GM23338 (cell line): ENCODE measurements at regions not wholly inside any gene's neighbourhood (a gene's known extent, or its start where the extent isn't known, plus 50 kb on each side); places are given as distances from the start of the nearest gene placed in this dataset.

Experiments used
- ATAC-seq: fragments of 200-7000 bp; cut with Tn5 transposase; 3 replicates; pipeline ENCODE4 v1.9.1; 2020
- DNase-seq: peaks from one replicate; pipeline ENCODE4 v3.0.0-alpha.2; 2015; ENCODE audit warnings: low spot score
- H2AFZ ChIP-seq: fragments of 200-600 bp; sonication (generic); 2 replicates; pipeline ENCODE4 v1.8.0; 2016; ENCODE audit warnings: antibody characterized with exemption, mild to moderate bottlenecking, moderate library complexity
- H3F3A ChIP-seq: fragments of 200-600 bp; sonication (generic); replicated peaks from 2 replicates; pipeline ENCODE4 v1.8.0; 2017; ENCODE audit warnings: antibody characterized with exemption, mixed run types, low read depth
- H3K27ac ChIP-seq: fragments of 200-600 bp; sonication (generic); 2 replicates; pipeline ENCODE4 v1.6.1; 2016; ENCODE audit warnings: low read depth
- H3K27me3 ChIP-seq: fragments of 200-600 bp; sonication (generic); 2 replicates; pipeline ENCODE4 v1.8.0; 2016; ENCODE audit warnings: mild to moderate bottlenecking, mixed run types, moderate library complexity; ENCODE audit not compliant: insufficient read depth
- H3K36me3 ChIP-seq: fragments of 200-600 bp; sonication (generic); 2 replicates; pipeline ENCODE4 v1.8.0; 2016; ENCODE audit warnings: mild to moderate bottlenecking; ENCODE audit not compliant: insufficient read depth
- H3K4me1 ChIP-seq: fragments of 200-600 bp; sonication (generic); 2 replicates; pipeline ENCODE4 v1.8.0; 2016; ENCODE audit warnings: mild to moderate bottlenecking, moderate library complexity; ENCODE audit not compliant: insufficient read depth
- H3K4me2 ChIP-seq: fragments of 200-600 bp; sonication (generic); 2 replicates; pipeline ENCODE4 v1.7.1; 2017; ENCODE audit warnings: mixed run types
- H3K4me3 ChIP-seq: fragments of 200-600 bp; sonication (generic); 2 replicates; pipeline ENCODE4 v1.6.1; 2016; ENCODE audit warnings: mixed run types
- H3K79me2 ChIP-seq: fragments of 200-600 bp; sonication (generic); replicated peaks from 2 replicates; pipeline ENCODE4 v1.8.0; 2017; ENCODE audit warnings: mild to moderate bottlenecking; ENCODE audit not compliant: insufficient read depth
- H3K9me2 ChIP-seq: fragments of 200-600 bp; sonication (generic); 2 replicates; pipeline ENCODE4 v1.8.0; 2017; ENCODE audit not compliant: insufficient read depth
- H4K20me1 ChIP-seq: fragments of 200-600 bp; sonication (generic); replicated peaks from 2 replicates; pipeline ENCODE4 v1.8.0; 2017; ENCODE audit warnings: mild to moderate bottlenecking; ENCODE audit not compliant: insufficient read depth
- H3K27ac Mint-ChIP-seq: 2 replicates; pipeline ENCODE4 v1.8.0; 2020; ENCODE audit warnings: inconsistent platforms, mild to moderate bottlenecking, moderate library complexity, mixed read lengths
- H3K27me3 Mint-ChIP-seq: 3 replicates; pipeline ENCODE4 v1.8.0; 2022; ENCODE audit warnings: low read depth, mild to moderate bottlenecking, moderate library complexity, mixed read lengths, inconsistent platforms; ENCODE audit not compliant: insufficient read depth, poor library complexity
- H3K36me3 Mint-ChIP-seq: 3 replicates; pipeline ENCODE4 v1.8.0; 2021; ENCODE audit warnings: low read depth, mild to moderate bottlenecking, inconsistent platforms, moderate library complexity, mixed read lengths
- H3K4me1 Mint-ChIP-seq: 3 replicates; pipeline ENCODE4 v1.8.0; 2020; ENCODE audit warnings: mild to moderate bottlenecking, inconsistent platforms, mixed read lengths
- H3K4me3 Mint-ChIP-seq: 3 replicates; pipeline ENCODE4 v1.8.0; 2021; ENCODE audit warnings: moderate library complexity, mild to moderate bottlenecking, inconsistent platforms, mixed read lengths
- H3K9me3 Mint-ChIP-seq: 3 replicates; pipeline ENCODE4 v1.8.0; 2020; ENCODE audit warnings: moderate library complexity, mild to moderate bottlenecking, inconsistent platforms, mixed read lengths
- CREB1 ChIP-seq: fragments of 250-450 bp; sonication (Bioruptor Pico); IDR thresholded peaks from 2 replicates; pipeline ENCODE4 v1.5.0; 2020; ENCODE audit warnings: low read depth, mild to moderate bottlenecking, moderate library complexity
- EZH2 ChIP-seq: fragments of 200-600 bp; sonication (generic); IDR thresholded peaks from one replicate; pipeline ENCODE4 v1.8.0; 2017; ENCODE audit warnings: antibody characterized with exemption, mild to moderate bottlenecking, low read depth; ENCODE audit not compliant: unreplicated experiment
- EZH2phosphoT487 ChIP-seq: fragments of 200-600 bp; sonication (generic); IDR thresholded peaks from one replicate; pipeline ENCODE4 v1.8.1; 2018; ENCODE audit warnings: antibody characterized with exemption; ENCODE audit not compliant: unreplicated experiment
- JUNB ChIP-seq: IDR thresholded peaks from one replicate; pipeline ENCODE4 v1.6.1; 2016; ENCODE audit warnings: antibody characterized with exemption; ENCODE audit not compliant: unreplicated experiment
- NANOG ChIP-seq: IDR thresholded peaks from 2 replicates; pipeline ENCODE4 v1.6.1; 2016; ENCODE audit warnings: antibody characterized with exemption, borderline replicate concordance
- POLR2AphosphoS5 ChIP-seq: IDR thresholded peaks from 2 replicates; pipeline ENCODE4 v1.6.1; 2016; ENCODE audit warnings: antibody characterized with exemption, low read depth
- STAT1 ChIP-seq: IDR thresholded peaks from one replicate; pipeline ENCODE4 v1.6.1; 2016; ENCODE audit warnings: antibody characterized with exemption; ENCODE audit not compliant: unreplicated experiment
- ZNF114 ChIP-seq: fragments of 250-450 bp; sonication (Bioruptor Pico); IDR thresholded peaks from 2 replicates; pipeline ENCODE4 v1.5.0; 2020; ENCODE audit warnings: mild to moderate bottlenecking, moderate library complexity
- ZNF331 ChIP-seq: fragments of 250-450 bp; sonication (Bioruptor Pico); IDR thresholded peaks from 2 replicates; pipeline ENCODE4 v1.5.0; 2020; ENCODE audit warnings: low read depth, mild to moderate bottlenecking, moderate library complexity
- ZNF462 ChIP-seq: fragments of 250-450 bp; sonication (Bioruptor Pico); IDR thresholded peaks from 2 replicates; pipeline ENCODE4 v1.5.0; 2020; ENCODE audit warnings: mild to moderate bottlenecking, moderate library complexity
- TF ChIP-seq, protein P1 (sequence below), 2 experiments: fragments of 200-600 bp in 1 of 2; sonication (generic) in 1 of 2; conservative IDR thresholded peaks; 2 replicates each; pipeline versions ENCODE4 v1.5.1 to v1.6.1; 2016 to 2017; ENCODE audit warnings: antibody characterized with exemption in 2 of 2, low read depth in 2 of 2, mild to moderate bottlenecking in 2 of 2, moderate library complexity in 1 of 2
- TF ChIP-seq, protein P2 (sequence below): IDR thresholded peaks from one replicate; pipeline ENCODE4 v1.6.1; 2018; ENCODE audit warnings: antibody characterized with exemption; ENCODE audit not compliant: unreplicated experiment
- TF ChIP-seq, protein P3 (sequence below): IDR thresholded peaks from 2 replicates; pipeline ENCODE4 v1.6.1; 2016; ENCODE audit warnings: antibody characterized with exemption

DNA sequence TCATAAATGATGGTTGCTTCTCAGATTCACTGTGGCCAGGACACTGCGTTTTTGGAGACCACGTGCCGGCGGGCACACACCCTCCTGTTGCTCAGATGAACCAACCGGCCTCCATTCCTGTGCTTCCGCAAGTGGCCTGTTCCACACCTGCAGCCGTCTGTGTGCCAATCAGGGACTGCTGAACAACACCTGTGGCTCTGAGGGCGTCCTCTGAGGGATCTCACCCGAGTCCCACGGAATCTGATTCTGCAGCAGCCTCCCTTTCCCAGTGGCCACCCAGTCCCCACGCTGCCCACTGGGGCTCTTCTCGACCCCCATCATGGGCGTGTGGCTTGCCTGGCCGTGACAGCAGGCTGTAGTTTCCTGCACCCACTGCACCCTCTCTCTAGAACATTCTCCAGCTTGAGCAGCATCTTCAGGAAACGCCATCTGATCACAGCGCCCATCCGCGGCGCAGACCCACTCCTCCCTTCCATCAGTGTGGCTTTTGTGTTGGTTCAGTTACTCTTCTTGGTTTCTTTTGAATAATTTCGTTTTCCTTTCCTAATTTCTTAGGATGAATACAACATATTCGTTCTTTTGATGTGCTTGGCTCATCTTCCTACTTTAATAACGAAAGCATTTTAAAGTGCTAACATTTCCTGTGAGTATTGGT, 65.1 kb upstream of the SLC22A11 start:
- H3K4me1 ChIP-seq = no peaks in the 10 kb centered on the region
- 0 out of 2 replicates have a peak, but pooled peaks cover 3% of the 10 kb centered on the region for H3F3A ChIP-seq
- ATAC-seq (no peak), DNase-seq (no peak)
- no peak overlapping the region for H3K4me2 ChIP-seq
- Mint-ChIP-seq H3K27ac (no peak overlapping the region), H3K27me3 (peaks cover 26% of the 10 kb centered on the region), H3K4me3 (peak overlapping the region; percentile 8; the same call in 1 of the 3 replicates), H3K4me1 (no peaks in the 10 kb centered on the region), H3K9me3 (no peaks in the 10 kb centered on the region), H3K36me3 (no peaks in the 10 kb centered on the region; the same call in 2 of the 3 replicates)
- peak overlapping the region; percentile 90; the same call in 1 of the 2 replicates for H2AFZ ChIP-seq
- H4K20me1 ChIP-seq = no peaks in the 10 kb centered on the region; the same call in 1 of the 2 replicates
- no peaks in the 10 kb centered on the region for H3K36me3 ChIP-seq
- peaks cover 35% of the 10 kb centered on the region for H3K27me3 ChIP-seq
- H3K4me3 ChIP-seq = no peak overlapping the region
- H3K27ac ChIP-seq = no peak overlapping the region
- H3K79me2 ChIP-seq = no peaks in the 10 kb centered on the region
- no peak for TF ChIP-seq CREB1 (CRISPR knock-in tag)
- no peak for TF ChIP-seq ZNF331 (CRISPR knock-in tag)
- TF ChIP-seq JUNB = no peak
- no peak for TF ChIP-seq NANOG
- no peak for TF ChIP-seq EZH2
- TF ChIP-seq POLR2AphosphoS5 = no peak
- TF ChIP-seq ZNF462 (CRISPR knock-in tag) = no peak
- TF ChIP-seq, protein P1, sequence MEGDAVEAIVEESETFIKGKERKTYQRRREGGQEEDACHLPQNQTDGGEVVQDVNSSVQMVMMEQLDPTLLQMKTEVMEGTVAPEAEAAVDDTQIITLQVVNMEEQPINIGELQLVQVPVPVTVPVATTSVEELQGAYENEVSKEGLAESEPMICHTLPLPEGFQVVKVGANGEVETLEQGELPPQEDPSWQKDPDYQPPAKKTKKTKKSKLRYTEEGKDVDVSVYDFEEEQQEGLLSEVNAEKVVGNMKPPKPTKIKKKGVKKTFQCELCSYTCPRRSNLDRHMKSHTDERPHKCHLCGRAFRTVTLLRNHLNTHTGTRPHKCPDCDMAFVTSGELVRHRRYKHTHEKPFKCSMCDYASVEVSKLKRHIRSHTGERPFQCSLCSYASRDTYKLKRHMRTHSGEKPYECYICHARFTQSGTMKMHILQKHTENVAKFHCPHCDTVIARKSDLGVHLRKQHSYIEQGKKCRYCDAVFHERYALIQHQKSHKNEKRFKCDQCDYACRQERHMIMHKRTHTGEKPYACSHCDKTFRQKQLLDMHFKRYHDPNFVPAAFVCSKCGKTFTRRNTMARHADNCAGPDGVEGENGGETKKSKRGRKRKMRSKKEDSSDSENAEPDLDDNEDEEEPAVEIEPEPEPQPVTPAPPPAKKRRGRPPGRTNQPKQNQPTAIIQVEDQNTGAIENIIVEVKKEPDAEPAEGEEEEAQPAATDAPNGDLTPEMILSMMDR (conservative IDR thresholded peaks at IDR 0.05; ENCODE audit: low read depth in 2 of 2) = no peak
- no peak for TF ChIP-seq EZH2phosphoT487
- TF ChIP-seq ZNF114 = no peak
- TF ChIP-seq, protein P2, sequence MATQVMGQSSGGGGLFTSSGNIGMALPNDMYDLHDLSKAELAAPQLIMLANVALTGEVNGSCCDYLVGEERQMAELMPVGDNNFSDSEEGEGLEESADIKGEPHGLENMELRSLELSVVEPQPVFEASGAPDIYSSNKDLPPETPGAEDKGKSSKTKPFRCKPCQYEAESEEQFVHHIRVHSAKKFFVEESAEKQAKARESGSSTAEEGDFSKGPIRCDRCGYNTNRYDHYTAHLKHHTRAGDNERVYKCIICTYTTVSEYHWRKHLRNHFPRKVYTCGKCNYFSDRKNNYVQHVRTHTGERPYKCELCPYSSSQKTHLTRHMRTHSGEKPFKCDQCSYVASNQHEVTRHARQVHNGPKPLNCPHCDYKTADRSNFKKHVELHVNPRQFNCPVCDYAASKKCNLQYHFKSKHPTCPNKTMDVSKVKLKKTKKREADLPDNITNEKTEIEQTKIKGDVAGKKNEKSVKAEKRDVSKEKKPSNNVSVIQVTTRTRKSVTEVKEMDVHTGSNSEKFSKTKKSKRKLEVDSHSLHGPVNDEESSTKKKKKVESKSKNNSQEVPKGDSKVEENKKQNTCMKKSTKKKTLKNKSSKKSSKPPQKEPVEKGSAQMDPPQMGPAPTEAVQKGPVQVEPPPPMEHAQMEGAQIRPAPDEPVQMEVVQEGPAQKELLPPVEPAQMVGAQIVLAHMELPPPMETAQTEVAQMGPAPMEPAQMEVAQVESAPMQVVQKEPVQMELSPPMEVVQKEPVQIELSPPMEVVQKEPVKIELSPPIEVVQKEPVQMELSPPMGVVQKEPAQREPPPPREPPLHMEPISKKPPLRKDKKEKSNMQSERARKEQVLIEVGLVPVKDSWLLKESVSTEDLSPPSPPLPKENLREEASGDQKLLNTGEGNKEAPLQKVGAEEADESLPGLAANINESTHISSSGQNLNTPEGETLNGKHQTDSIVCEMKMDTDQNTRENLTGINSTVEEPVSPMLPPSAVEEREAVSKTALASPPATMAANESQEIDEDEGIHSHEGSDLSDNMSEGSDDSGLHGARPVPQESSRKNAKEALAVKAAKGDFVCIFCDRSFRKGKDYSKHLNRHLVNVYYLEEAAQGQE = no peak
- no peak for TF ChIP-seq STAT1
- TF ChIP-seq, protein P3, sequence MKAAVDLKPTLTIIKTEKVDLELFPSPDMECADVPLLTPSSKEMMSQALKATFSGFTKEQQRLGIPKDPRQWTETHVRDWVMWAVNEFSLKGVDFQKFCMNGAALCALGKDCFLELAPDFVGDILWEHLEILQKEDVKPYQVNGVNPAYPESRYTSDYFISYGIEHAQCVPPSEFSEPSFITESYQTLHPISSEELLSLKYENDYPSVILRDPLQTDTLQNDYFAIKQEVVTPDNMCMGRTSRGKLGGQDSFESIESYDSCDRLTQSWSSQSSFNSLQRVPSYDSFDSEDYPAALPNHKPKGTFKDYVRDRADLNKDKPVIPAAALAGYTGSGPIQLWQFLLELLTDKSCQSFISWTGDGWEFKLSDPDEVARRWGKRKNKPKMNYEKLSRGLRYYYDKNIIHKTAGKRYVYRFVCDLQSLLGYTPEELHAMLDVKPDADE = no peak
- H3K9me2 ChIP-seq = no peaks in the 10 kb centered on the region
